ENCODE measurements at regions not wholly inside any gene's neighbourhood (a gene's known extent, or its start where the extent isn't known, plus 50 kb on each side); places are given as distances from the start of the nearest gene placed in this dataset.

DNA sequence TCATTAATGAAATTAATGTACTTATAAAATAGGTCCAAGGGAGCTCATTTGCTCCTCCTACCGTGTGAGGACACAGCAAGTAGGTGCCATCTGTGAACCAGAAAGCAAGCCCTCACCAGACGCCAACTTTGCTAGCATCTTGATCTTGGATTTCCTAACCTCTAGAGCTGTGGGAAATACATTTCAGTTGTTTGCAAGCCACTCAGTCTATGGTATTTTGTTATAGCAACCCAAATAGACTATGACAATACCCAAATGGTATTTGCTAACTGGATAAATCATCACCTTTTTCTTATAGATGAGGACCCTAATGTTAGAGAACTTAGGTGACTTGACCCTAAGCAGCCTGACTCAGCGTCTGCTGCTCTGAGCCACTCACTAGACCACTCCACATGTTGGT is 379.6 kb downstream of the HRH4 start:
- TF ChIP-seq, protein P1, sequence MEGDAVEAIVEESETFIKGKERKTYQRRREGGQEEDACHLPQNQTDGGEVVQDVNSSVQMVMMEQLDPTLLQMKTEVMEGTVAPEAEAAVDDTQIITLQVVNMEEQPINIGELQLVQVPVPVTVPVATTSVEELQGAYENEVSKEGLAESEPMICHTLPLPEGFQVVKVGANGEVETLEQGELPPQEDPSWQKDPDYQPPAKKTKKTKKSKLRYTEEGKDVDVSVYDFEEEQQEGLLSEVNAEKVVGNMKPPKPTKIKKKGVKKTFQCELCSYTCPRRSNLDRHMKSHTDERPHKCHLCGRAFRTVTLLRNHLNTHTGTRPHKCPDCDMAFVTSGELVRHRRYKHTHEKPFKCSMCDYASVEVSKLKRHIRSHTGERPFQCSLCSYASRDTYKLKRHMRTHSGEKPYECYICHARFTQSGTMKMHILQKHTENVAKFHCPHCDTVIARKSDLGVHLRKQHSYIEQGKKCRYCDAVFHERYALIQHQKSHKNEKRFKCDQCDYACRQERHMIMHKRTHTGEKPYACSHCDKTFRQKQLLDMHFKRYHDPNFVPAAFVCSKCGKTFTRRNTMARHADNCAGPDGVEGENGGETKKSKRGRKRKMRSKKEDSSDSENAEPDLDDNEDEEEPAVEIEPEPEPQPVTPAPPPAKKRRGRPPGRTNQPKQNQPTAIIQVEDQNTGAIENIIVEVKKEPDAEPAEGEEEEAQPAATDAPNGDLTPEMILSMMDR (IDR thresholded peaks at IDR 0.05), result no peak
- no peak for TF ChIP-seq POLR2A (IDR thresholded peaks at IDR 0.05)
